Keratinocyte (primary cell): ENCODE measurements at regions not wholly inside any gene's neighbourhood (a gene's known extent, or its start where the extent isn't known, plus 50 kb on each side); places are given as distances from the start of the nearest gene placed in this dataset.

Source experiments
- DNase-seq: peaks from one replicate; pipeline ENCODE4 v3.0.0-alpha.2; 2011; ENCODE audit warnings: low read depth, missing footprints, low spot score
- FAIRE-seq: peaks from 2 replicates; lab custom pipeline; 2011; peaks lifted over from hg19 to GRCh38; lab: Jason Lieb, UNC
- H2AFZ ChIP-seq: 2 replicates; pipeline ENCODE4 v1.6.0; 2012; ENCODE audit warnings: low read length, control low read depth, inconsistent platforms; ENCODE audit not compliant: control insufficient read depth
- H3K27ac ChIP-seq: 2 replicates; pipeline ENCODE4 v1.5.1; 2011; ENCODE audit warnings: low read length; ENCODE audit not compliant: control insufficient read depth, insufficient read depth
- H3K27me3 ChIP-seq: 3 replicates; pipeline ENCODE4 v1.6.0; 2011; ENCODE audit warnings: low read length; ENCODE audit not compliant: control insufficient read depth, insufficient read depth; ENCODE audit errors: extremely low read depth
- H3K36me3 ChIP-seq, 2 experiments: 2 replicates in 1 of 2; 3 replicates in 1 of 2; pipeline ENCODE4 v1.5.1; 2011; ENCODE audit warnings: low read length in 2 of 2, mild to moderate bottlenecking in 1 of 2; ENCODE audit not compliant: control insufficient read depth in 2 of 2, insufficient read depth in 2 of 2; ENCODE audit errors: extremely low read depth in 1 of 2
- H3K4me1 ChIP-seq: 3 replicates; pipeline ENCODE4 v1.5.1; 2011; ENCODE audit warnings: low read length; ENCODE audit not compliant: control insufficient read depth, insufficient read depth; ENCODE audit errors: extremely low read depth
- H3K4me2 ChIP-seq: 3 replicates; pipeline ENCODE4 v1.6.0; 2011; ENCODE audit warnings: low read depth, low read length; ENCODE audit not compliant: control insufficient read depth, insufficient read depth; ENCODE audit errors: extremely low read depth
- H3K4me3 ChIP-seq, 3 experiments: fragments of 200-600 bp in 1 of 3; sonication (generic) in 1 of 3; 2 replicates in 2 of 3; 3 replicates in 1 of 3; pipeline ENCODE4 v1.5.1; 2011 to 2016; ENCODE audit warnings: low read length in 3 of 3, mild to moderate bottlenecking in 3 of 3, control low read depth in 2 of 3, inconsistent platforms in 1 of 3, low read depth in 1 of 3, mixed read lengths in 1 of 3, mixed run types in 1 of 3, moderate library complexity in 1 of 3; ENCODE audit not compliant: control insufficient read depth in 2 of 3, insufficient read depth in 2 of 3; ENCODE audit errors: extremely low read depth in 1 of 3
- H3K79me2 ChIP-seq: 2 replicates; pipeline ENCODE4 v1.6.0; 2012; ENCODE audit warnings: low read length; ENCODE audit not compliant: control insufficient read depth, insufficient read depth
- H3K9ac ChIP-seq: 3 replicates; pipeline ENCODE4 v1.6.0; 2011; ENCODE audit warnings: low read length; ENCODE audit not compliant: control insufficient read depth, insufficient read depth; ENCODE audit errors: extremely low read depth
- H3K9me1 ChIP-seq: 3 replicates; pipeline ENCODE4 v1.6.0; 2011; ENCODE audit warnings: low read length; ENCODE audit not compliant: control insufficient read depth, insufficient read depth; ENCODE audit errors: extremely low read depth
- H3K9me3 ChIP-seq: 2 replicates; pipeline ENCODE4 v1.5.1; 2012; ENCODE audit warnings: low read depth, low read length; ENCODE audit not compliant: control insufficient read depth
- H4K20me1 ChIP-seq: 3 replicates; pipeline ENCODE4 v1.6.0; 2011; ENCODE audit warnings: low read length; ENCODE audit not compliant: control insufficient read depth, insufficient read depth; ENCODE audit errors: extremely low read depth
- CTCF ChIP-seq, 3 experiments: IDR thresholded peaks in 1 of 3; conservative IDR thresholded peaks in 1 of 3; optimal IDR thresholded peaks in 1 of 3; 2 replicates in 2 of 3; 3 replicates in 1 of 3; pipeline versions ENCODE3 to v1.5.1; 2011; ENCODE audit warnings: low read length in 3 of 3, mild to moderate bottlenecking in 3 of 3, moderate library complexity in 2 of 3, control low read depth in 1 of 3, inconsistent platforms in 1 of 3; ENCODE audit not compliant: insufficient read depth in 2 of 3; ENCODE audit errors: extremely low read depth in 1 of 3
- EZH2 ChIP-seq: IDR thresholded peaks from one replicate; pipeline ENCODE4 v1.6.1; 2012; ENCODE audit warnings: inconsistent platforms, mild to moderate bottlenecking, low read length, moderate library complexity
- dilution Hi-C: fragments of 300-500 bp; cut with MboI; formaldehyde crosslinking; loops from one replicate; pipeline ENCODE4 v1.7.0; 2020; ENCODE audit warnings: low sequenced_read_pairs; ENCODE audit not compliant: extremely low pct_ligation_motif_present

DNA sequence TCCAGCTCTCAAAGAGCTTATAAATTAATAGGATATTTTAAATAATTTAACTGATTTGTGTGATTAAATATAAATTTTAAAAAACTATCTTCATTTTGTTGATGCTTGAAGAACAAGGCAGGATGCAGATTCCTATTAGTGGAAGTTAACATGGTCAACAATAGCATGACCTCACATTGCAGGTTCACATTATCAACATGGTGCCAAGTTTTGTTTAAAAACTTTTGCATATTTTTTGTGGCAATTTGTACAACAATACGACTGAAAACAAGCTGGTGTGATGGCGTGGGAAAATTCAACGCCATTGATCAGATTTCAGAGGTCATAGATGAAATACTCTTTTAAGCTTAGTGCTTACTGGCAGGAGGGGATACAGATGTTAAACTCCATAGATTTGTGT lies 114.1 kb upstream of the MYO10 start:
- dilution Hi-C loops = no loop called here
- no peaks in the 10 kb centered on the region for H3K4me1 ChIP-seq
- H3K4me3 ChIP-seq = no peak overlapping the region
- no peaks in the 10 kb centered on the region for H3K36me3 ChIP-seq
- H3K79me2 ChIP-seq = no peaks in the 10 kb centered on the region
- H3K27me3 ChIP-seq = no peaks in the 10 kb centered on the region
- H3K4me2 ChIP-seq = no peak overlapping the region
- no peak for FAIRE-seq
- H4K20me1 ChIP-seq = no peaks in the 10 kb centered on the region
- H2AFZ ChIP-seq = no peak overlapping the region
- no peak overlapping the region for H3K27ac ChIP-seq
- DNase-seq = no peak
- no peak for TF ChIP-seq EZH2
- TF ChIP-seq CTCF (optimal IDR thresholded peaks at IDR 0.05 in 1 of 3, IDR thresholded peaks at IDR 0.05 in 1 of 3, conservative IDR thresholded peaks at IDR 0.05 in 1 of 3; ENCODE audit: extremely low read depth in 1 of 3, insufficient read depth in 2 of 3, low read length in 3 of 3) = no peak
- H3K9ac ChIP-seq = no peak overlapping the region
- H3K9me1 ChIP-seq = no peaks in the 10 kb centered on the region
- H3K9me3 ChIP-seq = no peaks in the 10 kb centered on the region

- Histone ChIP-seq H3K9me1 (no peaks in the 10 kb centered on the region), H3K27ac (no peak overlapping the region), H4K20me1 (no peaks in the 10 kb centered on the region), H3K36me3 (no peaks in the 10 kb centered on the region), H3K4me3 (no peak overlapping the region), H3K4me2 (no peak overlapping the region), H3K79me2 (no peaks in the 10 kb centered on the region), H3K4me1 (peaks cover 21% of the 10 kb centered on the region), H3K27me3 (no peaks in the 10 kb centered on the region), H3K9ac (no peak overlapping the region), H2AFZ (no peak overlapping the region), H3K9me3 (no peaks in the 10 kb centered on the region)
- TF ChIP-seq CTCF (optimal IDR thresholded peaks at IDR 0.05 in 1 of 3, IDR thresholded peaks at IDR 0.05 in 1 of 3, conservative IDR thresholded peaks at IDR 0.05 in 1 of 3; ENCODE audit: extremely low read depth in 1 of 3, insufficient read depth in 2 of 3, low read length in 3 of 3) (no peak), EZH2 (no peak)
- FAIRE-seq = no peak
- dilution Hi-C loops = no loop called here
- no peak for DNase-seq
Observed at GRCh38 chr5:17054911-17055310, 118.8 kb upstream of the MYO10 start.
